GM12878 (cell line): ENCODE measurements at regions not wholly inside any gene's neighbourhood (a gene's known extent, or its start where the extent isn't known, plus 50 kb on each side); places are given as distances from the start of the nearest gene placed in this dataset.
"Not testable (repeated sequence)": the region's sequence is repeated elsewhere in the genome, so short reads cannot be mapped to it uniquely, and the experiment has no call there.

Source experiments
- ATAC-seq: fragments of 200-7000 bp; cut with Tn5 transposase; 3 replicates; pipeline ENCODE4 v1.9.1; 2020; ENCODE audit warnings: mild to moderate bottlenecking, moderate library complexity
- BruUV-seq: library from RNA; stranded (reverse); fragments of 400-500 nt; replicated peaks from 2 replicates; lab custom pipeline; 2021; lab: Mats Ljungman, UMichigan
- CTCF ChIA-PET: fragments of 300-600 bp; sonication (Branson Sonifier 250); formaldehyde crosslinking; extraction: SDS; loops from one replicate; lab custom pipeline; 2021; ENCODE audit warnings: inconsistent platforms; lab: Yijun Ruan, JAX
- POLR2A ChIA-PET: fragments of 350-600 bp; formaldehyde crosslinking; extraction: SDS; loops from one replicate; lab custom pipeline; 2021; ENCODE audit warnings: inconsistent platforms; lab: Charles Lee
- RAD21 ChIA-PET: fragments of 300-600 bp; sonication (Branson Sonifier 250); formaldehyde crosslinking; loops from one replicate; lab custom pipeline; 2023; ENCODE audit warnings: antibody characterized with exemption; ENCODE audit not compliant: unreplicated experiment; lab: Charles Lee
- SMC1A ChIA-PET: fragments of 300-600 bp; sonication (Branson Sonifier 250); formaldehyde crosslinking; loops from one replicate; lab custom pipeline; 2023; ENCODE audit not compliant: unreplicated experiment, uncharacterized antibody; lab: Charles Lee
- DNase-seq: peaks from one replicate; pipeline ENCODE4 v3.0.0-alpha.2; 2011; ENCODE audit warnings: low read depth, low spot score
- FAIRE-seq: peaks from 3 replicates; lab custom pipeline; 2011; peaks lifted over from hg19 to GRCh38; lab: Jason Lieb, UNC
- H2AFZ ChIP-seq: 2 replicates; pipeline ENCODE4 v1.6.0; 2011; ENCODE audit warnings: low read depth, low read length, control low read depth; ENCODE audit not compliant: control insufficient read depth
- H3K27ac ChIP-seq: 2 replicates; pipeline ENCODE4 v1.5.1; 2011; ENCODE audit warnings: control low read depth; ENCODE audit not compliant: control insufficient read depth, insufficient read depth
- H3K27me3 ChIP-seq, 2 experiments: replicated peaks in 1 of 2; 2 replicates each; pipeline versions ENCODE4 v1.6.0 to v1.6.1; 2011; ENCODE audit warnings: low read length in 1 of 2; ENCODE audit not compliant: control insufficient read depth in 2 of 2, insufficient read depth in 2 of 2
- H3K36me3 ChIP-seq, 2 experiments: 2 replicates each; pipeline ENCODE4 v1.5.1; 2011; ENCODE audit warnings: low read length in 1 of 2; ENCODE audit not compliant: control insufficient read depth in 2 of 2, insufficient read depth in 2 of 2
- H3K4me1 ChIP-seq: 2 replicates; pipeline ENCODE4 v1.6.1; 2011; ENCODE audit warnings: mild to moderate bottlenecking, low read length, moderate library complexity, mixed read lengths; ENCODE audit not compliant: control insufficient read depth, insufficient read depth
- H3K4me2 ChIP-seq: 2 replicates; pipeline ENCODE4 v1.6.0; 2011; ENCODE audit warnings: control low read depth; ENCODE audit not compliant: control insufficient read depth, insufficient read depth
- H3K4me3 ChIP-seq: fragments of 200-600 bp; sonication (generic); 2 replicates; pipeline ENCODE4 v1.5.1; 2016
- H3K79me2 ChIP-seq: 2 replicates; pipeline ENCODE4 v1.6.0; 2011; ENCODE audit warnings: low read length; ENCODE audit not compliant: control insufficient read depth, insufficient read depth
- H3K9ac ChIP-seq: 2 replicates; pipeline ENCODE4 v1.8.0; 2011; ENCODE audit warnings: low read length, control low read depth, mixed read lengths; ENCODE audit not compliant: control insufficient read depth, insufficient read depth
- H3K9me3 ChIP-seq: replicated peaks from 3 replicates; pipeline ENCODE4 v1.5.1; 2011; ENCODE audit warnings: mild to moderate bottlenecking, low read length; ENCODE audit not compliant: control insufficient read depth, insufficient read depth
- H4K20me1 ChIP-seq: 2 replicates; pipeline ENCODE4 v1.6.0; 2011; ENCODE audit not compliant: control insufficient read depth, insufficient read depth
- CBFB ChIP-seq: IDR thresholded peaks from 2 replicates; pipeline ENCODE4 v1.6.1; 2016; ENCODE audit warnings: antibody characterized with exemption, low read depth
- EZH2 ChIP-seq: IDR thresholded peaks from 2 replicates; pipeline ENCODE4 v1.6.1; 2012; ENCODE audit warnings: low read depth, mild to moderate bottlenecking, control low read depth, inconsistent platforms, low read length, borderline replicate concordance; ENCODE audit not compliant: control insufficient read depth
- KAT2A ChIP-seq: conservative IDR thresholded peaks from 2 replicates; pipeline ENCODE4 v1.6.1; 2011; ENCODE audit warnings: low read depth, low read length; ENCODE audit not compliant: control insufficient read depth
- ZBED1 ChIP-seq: IDR thresholded peaks from 2 replicates; pipeline ENCODE4 v1.6.1; 2016; ENCODE audit warnings: borderline replicate concordance
- WGBS: methylation state at CpG from one replicate; pipeline ENCODE4 v1.1.6; 2016; ENCODE audit warnings: low lambda C conversion rate; ENCODE audit not compliant: insufficient replicate concordance, insufficient coverage; ENCODE audit errors: missing lambda C conversion rate; 5-methylcytosine and 5-hydroxymethylcytosine counted together
- in situ Hi-C: fragments of 300-500 bp; cut with MboI; formaldehyde crosslinking; loops from 9 replicates; pipeline ENCODE4 v1.14.3; 2018; ENCODE audit warnings: mixed read lengths
- intact Hi-C: fragments of 100-400 bp; cut with micrococcal nuclease; formaldehyde crosslinking; loops from one replicate; pipeline ENCODE4 v1.14.2; 2022; ENCODE audit not compliant: unreplicated experiment

GRCh38 chr13:111494641-111495040 lies 174.2 kb downstream of the TEX29 start:
- no peak overlapping the region for H3K4me3 ChIP-seq
- BruUV-seq, result no TSS peak
- ChIA-PET CTCF (no interaction called here), POLR2A (no interaction called here), SMC1A (no interaction called here)
- in situ Hi-C loops, result no loop called here
- no peaks in the 10 kb centered on the region for H3K79me2 ChIP-seq
- WGBS, result 31% methylated on average over 9 of the region's 12 CpGs
- H3K4me1 ChIP-seq, result no peaks in the 10 kb centered on the region
- no peaks in the 10 kb centered on the region for H3K36me3 ChIP-seq
- no peak overlapping the region for H2AFZ ChIP-seq
- no peak for ATAC-seq
- no peaks in the 10 kb centered on the region for H3K9me3 ChIP-seq
- TF ChIP-seq EZH2 (no peak), ZBED1 (no peak), CBFB (no peak), KAT2A (no peak)
- TF ChIP-seq, all 136 proteins: peak for 0
- Histone ChIP-seq H3K27ac (no peak overlapping the region), H3K27me3 (no peaks in the 10 kb centered on the region), H4K20me1 (no peaks in the 10 kb centered on the region), H3K4me2 (no peak overlapping the region), H3K9ac (no peak overlapping the region)
- FAIRE-seq, result no peak
- RAD21 ChIA-PET, result no interaction called here
- no peak for DNase-seq
- intact Hi-C loops, result no loop called here

GRCh38 chr13:111501596-111502535 lies 181.4 kb downstream of the TEX29 start:
- SMC1A ChIA-PET, H3K4me2 ChIP-seq, H3K27me3 ChIP-seq, H3K79me2 ChIP-seq, BruUV-seq, H3K4me3 ChIP-seq, intact Hi-C loops, FAIRE-seq, H4K20me1 ChIP-seq, H3K9ac ChIP-seq, RAD21 ChIA-PET, in situ Hi-C loops, POLR2A ChIA-PET, H2AFZ ChIP-seq, H3K36me3 ChIP-seq, ATAC-seq, CTCF ChIA-PET, H3K4me1 ChIP-seq, DNase-seq, H3K27ac ChIP-seq, H3K9me3 ChIP-seq: not testable (repeated sequence)
- 17% methylated on average over 16 of the region's 16 CpGs for WGBS
